HG03064 (cell line): ENCODE measurements at regions not wholly inside any gene's neighbourhood (a gene's known extent, or its start where the extent isn't known, plus 50 kb on each side); places are given as distances from the start of the nearest gene placed in this dataset.

Source experiments
- ATAC-seq: cut with Tn5 transposase; IDR thresholded peaks from one replicate; pipeline ENCODE4 v1.9.1; 2021; ENCODE audit warnings: low read depth; ENCODE audit not compliant: unreplicated experiment

GRCh38 chr5:62742207-62742606, 163.6 kb downstream of the LRRC70 start:
- no peak for ATAC-seq

- ATAC-seq = no peak
Measured at GRCh38 chr5:62741761-62742160, 163.1 kb downstream of the LRRC70 start.

GRCh38 chr5:62737766-62738165, 159.1 kb downstream of the LRRC70 start:
- no peak for ATAC-seq

GRCh38 chr5:62732677-62733121, 154.1 kb downstream of the LRRC70 start:
- ATAC-seq = no peak

- no peak for ATAC-seq
Measured at GRCh38 chr5:62731022-62731421, 152.4 kb downstream of the LRRC70 start.

GRCh38 chr5:62729675-62730074, 151.1 kb downstream of the LRRC70 start:
- no peak for ATAC-seq

- ATAC-seq = no peak
Measured at GRCh38 chr5:62727861-62728260, 149.2 kb downstream of the LRRC70 start.

GRCh38 chr5:62727184-62727583, 148.6 kb downstream of the LRRC70 start:
- ATAC-seq = no peak

- no peak for ATAC-seq
Measured at GRCh38 chr5:62722360-62722759, 143.7 kb downstream of the LRRC70 start.

GRCh38 chr5:62720031-62720441, 141.4 kb downstream of the LRRC70 start:
- peak; percentile 98 for ATAC-seq

- no peak for ATAC-seq
Measured at GRCh38 chr5:62719061-62719720, 140.6 kb downstream of the LRRC70 start.

- ATAC-seq = no peak
Measured at GRCh38 chr5:62718324-62718723, 139.7 kb downstream of the LRRC70 start.

- no peak for ATAC-seq
Measured at GRCh38 chr5:62717301-62717933, 138.8 kb downstream of the LRRC70 start.

- ATAC-seq = no peak
Measured at GRCh38 chr5:62714296-62714695, 135.7 kb downstream of the LRRC70 start.

GRCh38 chr5:62708481-62709325, 130.1 kb downstream of the LRRC70 start:
- ATAC-seq = no peak

- no peak for ATAC-seq
Measured at GRCh38 chr5:62707563-62707962, 128.9 kb downstream of the LRRC70 start.

- ATAC-seq = no peak
Measured at GRCh38 chr5:62707131-62707530, 128.5 kb downstream of the LRRC70 start.

GRCh38 chr5:62705022-62705421, 126.4 kb downstream of the LRRC70 start:
- ATAC-seq = no peak

GRCh38 chr5:62702126-62702525, 123.5 kb downstream of the LRRC70 start:
- no peak for ATAC-seq

GRCh38 chr5:62701036-62701435, 122.4 kb downstream of the LRRC70 start:
- no peak for ATAC-seq

- ATAC-seq = no peak
Measured at GRCh38 chr5:62698756-62699155, 120.1 kb downstream of the LRRC70 start.
